PC-3 (cell line): ENCODE measurements at regions not wholly inside any gene's neighbourhood (a gene's known extent, or its start where the extent isn't known, plus 50 kb on each side); places are given as distances from the start of the nearest gene placed in this dataset.

ENCODE experiments used
- ATAC-seq: fragments of 200-7000 bp; cut with Tn5 transposase; 2 replicates; pipeline ENCODE4 v1.9.1; 2020; ENCODE audit warnings: mild to moderate bottlenecking, moderate library complexity
- BruUV-seq: library from RNA; stranded (reverse); fragments of 400-500 nt; replicated peaks from 2 replicates; lab custom pipeline; 2021; lab: Mats Ljungman, UMichigan
- CTCF ChIA-PET: fragments of 300-600 bp; sonication (Branson Sonifier 250); formaldehyde crosslinking; loops from one replicate; lab custom pipeline; 2022; ENCODE audit warnings: antibody characterized with exemption; lab: Charles Lee
- POLR2A ChIA-PET: fragments of 300-600 bp; sonication (Branson Sonifier 250); formaldehyde crosslinking; loops from one replicate; lab custom pipeline; 2022; ENCODE audit warnings: antibody characterized with exemption; ENCODE audit not compliant: unreplicated experiment; lab: Charles Lee
- DNase-seq: peaks from one replicate; pipeline ENCODE4 v3.0.0-alpha.2; 2015
- H2AFZ ChIP-seq: fragments of 300-600 bp; sonication (generic); 2 replicates; pipeline ENCODE4 v1.6.0; 2016; ENCODE audit warnings: antibody characterized with exemption, low read length
- H3F3A ChIP-seq: fragments of 300-600 bp; sonication (generic); one replicate; pipeline ENCODE4 v1.6.0; 2017; ENCODE audit warnings: antibody characterized with exemption, low read length, control low read depth, mild to moderate bottlenecking; ENCODE audit not compliant: unreplicated experiment
- H3K27ac ChIP-seq: fragments of 300-600 bp; sonication (generic); 2 replicates; pipeline ENCODE4 v1.5.1; 2016; ENCODE audit warnings: mild to moderate bottlenecking, low read length
- H3K27me3 ChIP-seq: fragments of 300-600 bp; sonication (generic); 2 replicates; pipeline ENCODE4 v1.6.1; 2016; ENCODE audit warnings: low read length, mixed read lengths
- H3K36me3 ChIP-seq: fragments of 300-600 bp; sonication (generic); 2 replicates; pipeline ENCODE4 v1.6.1; 2016; ENCODE audit warnings: low read depth, mixed run types, low read length, mixed read lengths
- H3K4me1 ChIP-seq: fragments of 300-600 bp; sonication (generic); 2 replicates; pipeline ENCODE4 v1.5.1; 2016; ENCODE audit warnings: low read length; ENCODE audit not compliant: insufficient read depth
- H3K4me2 ChIP-seq: fragments of 300-600 bp; sonication (generic); 2 replicates; pipeline ENCODE4 v1.6.0; 2016; ENCODE audit warnings: low read length
- H3K4me3 ChIP-seq: fragments of 300-600 bp; sonication (generic); 2 replicates; pipeline ENCODE4 v1.5.1; 2016; ENCODE audit warnings: mild to moderate bottlenecking, low read length, mixed read lengths
- H3K79me2 ChIP-seq: fragments of 300-600 bp; sonication (generic); 2 replicates; pipeline ENCODE4 v1.6.1; 2017; ENCODE audit warnings: low read length, mixed read lengths
- H3K9ac ChIP-seq: fragments of 300-600 bp; sonication (generic); 2 replicates; pipeline ENCODE4 v1.6.0; 2016; ENCODE audit warnings: mild to moderate bottlenecking, low read length
- H3K9me2 ChIP-seq: fragments of 300-600 bp; sonication (generic); replicated peaks from 2 replicates; pipeline ENCODE4 v1.6.1; 2016; ENCODE audit warnings: mixed run types, low read length, mixed read lengths
- H3K9me3 ChIP-seq: fragments of 300-600 bp; sonication (generic); 2 replicates; pipeline ENCODE4 v1.6.1; 2016; ENCODE audit warnings: low read length, mixed read lengths
- H4K20me1 ChIP-seq: fragments of 300-600 bp; sonication (generic); 2 replicates; pipeline ENCODE4 v1.6.1; 2016; ENCODE audit warnings: low read length, mixed read lengths
- CTCF ChIP-seq: fragments of 300-600 bp; sonication (generic); conservative IDR thresholded peaks from 2 replicates; pipeline ENCODE4 v1.5.1; 2017; ENCODE audit warnings: antibody characterized with exemption, low read depth, mild to moderate bottlenecking, low read length
- EZH2 ChIP-seq: fragments of 300-600 bp; sonication (generic); IDR thresholded peaks from one replicate; pipeline ENCODE4 v1.6.1; 2017; ENCODE audit warnings: antibody characterized with exemption, mild to moderate bottlenecking, low read length; ENCODE audit not compliant: unreplicated experiment
- EZH2phosphoT487 ChIP-seq: fragments of 300-600 bp; sonication (generic); IDR thresholded peaks from 2 replicates; pipeline ENCODE4 v1.6.1; 2018; ENCODE audit warnings: mild to moderate bottlenecking, antibody characterized with exemption, low read length, borderline replicate concordance
- intact Hi-C: fragments of 100-400 bp; cut with micrococcal nuclease; formaldehyde crosslinking; loops from 2 replicates; pipeline ENCODE4 v1.9.0; 2023

DNA sequence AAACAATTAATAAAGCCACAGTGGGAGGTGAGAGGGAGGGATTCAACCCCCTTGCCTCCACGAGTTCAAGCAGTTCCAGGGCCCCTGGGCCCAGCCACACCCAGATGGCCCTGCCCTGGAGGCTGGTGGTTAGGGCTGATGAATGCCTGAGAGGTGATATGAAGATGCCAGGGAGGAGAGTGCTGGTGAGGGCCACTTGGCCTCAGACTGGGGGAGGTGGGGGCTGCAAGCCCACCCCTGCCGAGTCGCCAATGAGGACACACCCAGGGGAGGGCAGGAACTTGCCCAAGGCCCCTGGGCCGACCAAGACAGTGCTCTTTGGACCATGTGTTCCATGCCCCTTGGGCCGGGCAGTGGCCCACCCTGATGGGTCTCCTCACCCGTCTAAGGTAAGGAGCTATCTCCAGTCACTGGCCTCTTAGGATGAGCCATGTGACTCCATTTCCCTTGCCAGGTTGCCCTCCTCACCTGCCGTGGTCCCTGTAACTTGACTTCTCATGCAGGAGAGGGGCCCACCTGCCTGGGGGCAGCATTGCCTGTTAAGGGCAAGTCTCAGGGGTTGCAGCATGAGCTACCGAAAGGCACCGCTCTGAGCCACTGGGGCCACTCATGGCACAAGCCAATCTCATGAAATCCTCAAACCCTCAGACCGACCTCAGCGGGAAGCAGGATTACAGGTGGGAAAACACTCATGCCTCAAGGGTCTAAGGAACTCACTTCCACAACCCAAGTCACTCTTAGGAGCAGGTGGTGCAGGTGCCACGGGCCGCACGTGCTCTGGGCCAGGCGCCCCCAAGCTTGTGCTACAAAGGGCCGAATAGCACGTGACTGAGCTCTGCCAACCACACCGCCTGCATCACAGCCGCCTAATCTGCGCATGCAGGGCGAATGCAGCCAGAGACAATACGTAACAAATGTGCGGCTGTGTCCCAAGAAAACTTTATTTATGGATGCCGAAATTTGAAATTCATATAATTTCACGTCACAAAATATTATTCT is 147.4 kb upstream of the MLN start:
- Histone ChIP-seq H3K9ac (no peak overlapping the region), H3K9me3 (no peaks in the 10 kb centered on the region), H3K9me2 (no peaks in the 10 kb centered on the region), H3K4me3 (no peak overlapping the region), H3K4me2 (no peak overlapping the region), H4K20me1 (no peaks in the 10 kb centered on the region), H3K79me2 (no peaks in the 10 kb centered on the region), H3K27me3 (peaks cover 65% of the 10 kb centered on the region), H2AFZ (no peak overlapping the region), H3K36me3 (no peaks in the 10 kb centered on the region), H3K4me1 (no peaks in the 10 kb centered on the region), H3F3A (no peaks in the 10 kb centered on the region), H3K27ac (no peak overlapping the region)
- DNase-seq (no peak), ATAC-seq (no peak)
- BruUV-seq = no TSS peak
- ChIA-PET POLR2A (no interaction called here), CTCF (no interaction called here)
- intact Hi-C loops = no loop called here
- no peak for TF ChIP-seq EZH2
- TF ChIP-seq EZH2phosphoT487 = no peak
- no peak for TF ChIP-seq CTCF

- Histone ChIP-seq H2AFZ (no peak overlapping the region), H3F3A (no peaks in the 10 kb centered on the region), H3K36me3 (no peaks in the 10 kb centered on the region), H3K9me3 (no peaks in the 10 kb centered on the region), H3K27me3 (peaks cover 68% of the 10 kb centered on the region), H3K4me3 (no peak overlapping the region), H3K4me1 (no peaks in the 10 kb centered on the region), H4K20me1 (no peaks in the 10 kb centered on the region), H3K9me2 (no peaks in the 10 kb centered on the region), H3K79me2 (no peaks in the 10 kb centered on the region), H3K9ac (no peak overlapping the region), H3K4me2 (no peak overlapping the region), H3K27ac (no peak overlapping the region)
- ChIA-PET POLR2A (no interaction called here), CTCF (no interaction called here)
- no TSS peak for BruUV-seq
- intact Hi-C loops = no loop called here
- DNase-seq = no peak
- no peak for TF ChIP-seq CTCF
- no peak for TF ChIP-seq EZH2
- no peak for TF ChIP-seq EZH2phosphoT487
- ATAC-seq = no peak
These were observed 146.7 kb upstream of the MLN start for GRCh38 chr6:33950472-33950881.

- CTCF ChIA-PET = no interaction called here
- Histone ChIP-seq H3K27ac (no peak overlapping the region), H3K9me3 (no peaks in the 10 kb centered on the region), H3K27me3 (peaks cover 66% of the 10 kb centered on the region), H3K9ac (no peak overlapping the region), H3K4me2 (no peak overlapping the region), H3K9me2 (no peaks in the 10 kb centered on the region), H2AFZ (no peak overlapping the region), H3K4me1 (no peaks in the 10 kb centered on the region), H3F3A (no peaks in the 10 kb centered on the region), H3K36me3 (no peaks in the 10 kb centered on the region), H3K79me2 (no peaks in the 10 kb centered on the region), H4K20me1 (no peaks in the 10 kb centered on the region), H3K4me3 (no peak overlapping the region)
- ATAC-seq (no peak), DNase-seq (no peak)
- intact Hi-C loops = no loop called here
- POLR2A ChIA-PET = no interaction called here
- TF ChIP-seq CTCF (no peak), EZH2phosphoT487 (no peak), EZH2 (no peak)
- no TSS peak for BruUV-seq
These were observed 146.2 kb upstream of the MLN start for GRCh38 chr6:33949877-33950435.
